Endothelial cell of umbilical vein (primary cell): ENCODE measurements at regions not wholly inside any gene's neighbourhood (a gene's known extent, or its start where the extent isn't known, plus 50 kb on each side); places are given as distances from the start of the nearest gene placed in this dataset.

Source experiments
- BruUV-seq: library from RNA; stranded (reverse); fragments of 400-500 nt; replicated peaks from 2 replicates; lab custom pipeline; 2021; lab: Mats Ljungman, UMichigan
- CTCF ChIA-PET: fragments of 300-600, 350-600 bp; sonication (Branson Sonifier 250); formaldehyde crosslinking; loops from one replicate; lab custom pipeline; 2021; ENCODE audit warnings: antibody characterized with exemption, inconsistent platforms; lab: Charles Lee
- POLR2A ChIA-PET: fragments of 300-600, 350-600 bp; sonication (Branson Sonifier 250); formaldehyde crosslinking; loops from one replicate; lab custom pipeline; 2021; ENCODE audit warnings: antibody characterized with exemption, inconsistent platforms; lab: Charles Lee
- DNase-seq: peaks from one replicate; pipeline ENCODE4 v3.0.0-alpha.2; 2011; ENCODE audit warnings: low read depth, low spot score
- FAIRE-seq: peaks from 2 replicates; lab custom pipeline; 2011; peaks lifted over from hg19 to GRCh38; lab: Jason Lieb, UNC
- H2AFZ ChIP-seq: 2 replicates; pipeline ENCODE4 v1.6.0; 2012; ENCODE audit warnings: low read depth, low read length, control low read depth, inconsistent platforms
- H3K27ac ChIP-seq: 2 replicates; pipeline ENCODE4 v1.5.1; 2011; ENCODE audit warnings: low read depth, mild to moderate bottlenecking, control low read depth, low read length, moderate library complexity; ENCODE audit not compliant: insufficient read depth
- H3K27me3 ChIP-seq, 2 experiments: 2 replicates each; pipeline versions ENCODE4 v1.6.0 to v1.6.1; 2011; ENCODE audit warnings: low read length in 2 of 2, mixed read lengths in 1 of 2; ENCODE audit not compliant: control insufficient read depth in 2 of 2, insufficient read depth in 2 of 2
- H3K36me3 ChIP-seq, 2 experiments: 2 replicates in 1 of 2; 3 replicates in 1 of 2; pipeline ENCODE4 v1.5.1; 2011; ENCODE audit warnings: low read length in 2 of 2, mild to moderate bottlenecking in 1 of 2, moderate library complexity in 1 of 2; ENCODE audit not compliant: control insufficient read depth in 2 of 2, insufficient read depth in 2 of 2; ENCODE audit errors: extremely low read depth in 1 of 2
- H3K4me1 ChIP-seq: 3 replicates; pipeline ENCODE4 v1.5.1; 2011; ENCODE audit warnings: mild to moderate bottlenecking, low read length; ENCODE audit not compliant: control insufficient read depth, insufficient read depth; ENCODE audit errors: extremely low read depth
- H3K4me2 ChIP-seq: 2 replicates; pipeline ENCODE4 v1.6.1; 2011; ENCODE audit warnings: low read length, control low read depth, mixed read lengths; ENCODE audit not compliant: insufficient read depth
- H3K4me3 ChIP-seq, 3 experiments: fragments of 200-600 bp in 1 of 3; sonication (generic), shearing (Covaris generic) in 1 of 3; replicated peaks in 1 of 3; 2 replicates each; pipeline ENCODE4 v1.5.1; 2011 to 2016; ENCODE audit warnings: control low read depth in 3 of 3, low read length in 3 of 3, mild to moderate bottlenecking in 2 of 3, inconsistent platforms in 1 of 3, low read depth in 1 of 3, moderate library complexity in 1 of 3; ENCODE audit not compliant: insufficient read depth in 1 of 3
- H3K79me2 ChIP-seq: 2 replicates; pipeline ENCODE4 v1.6.0; 2012; ENCODE audit warnings: low read length, inconsistent platforms; ENCODE audit not compliant: control insufficient read depth, insufficient read depth
- H3K9ac ChIP-seq: replicated peaks from 2 replicates; pipeline ENCODE3; 2011; ENCODE audit warnings: low read length, control low read depth; ENCODE audit not compliant: insufficient read depth; ENCODE audit errors: extremely low read depth
- H3K9me1 ChIP-seq: replicated peaks from 3 replicates; pipeline ENCODE4 v1.6.0; 2011; ENCODE audit warnings: mild to moderate bottlenecking, low read length; ENCODE audit not compliant: control insufficient read depth, insufficient read depth; ENCODE audit errors: extremely low read depth
- H3K9me3 ChIP-seq: replicated peaks from 2 replicates; pipeline ENCODE4 v1.5.1; 2012; ENCODE audit warnings: low read length, inconsistent platforms; ENCODE audit not compliant: control insufficient read depth, insufficient read depth
- H4K20me1 ChIP-seq: replicated peaks from 2 replicates; pipeline ENCODE3; 2011; ENCODE audit warnings: mild to moderate bottlenecking, low read length; ENCODE audit not compliant: control insufficient read depth, insufficient read depth; ENCODE audit errors: extremely low read depth
- CTCF ChIP-seq, 2 donors: IDR thresholded peaks; 1 replicate in 1 of 2; 2 replicates in 1 of 2; pipeline ENCODE4 v1.5.1; 2011; ENCODE audit warnings: low read length in 2 of 2, mild to moderate bottlenecking in 2 of 2, moderate library complexity in 2 of 2, control low read depth in 1 of 2, inconsistent platforms in 1 of 2, low read depth in 1 of 2; ENCODE audit not compliant: insufficient read depth in 1 of 2; ENCODE audit errors: extremely low read depth in 1 of 2
- EZH2 ChIP-seq: IDR thresholded peaks from 2 replicates; pipeline ENCODE4 v1.6.1; 2012; ENCODE audit warnings: borderline replicate concordance, low read depth, mild to moderate bottlenecking, moderate library complexity, low read length, inconsistent platforms; ENCODE audit not compliant: severe bottlenecking
- FOS ChIP-seq: IDR thresholded peaks from 2 replicates; pipeline ENCODE4 v1.6.1; 2011; ENCODE audit warnings: mild to moderate bottlenecking, low read length, moderate library complexity, borderline replicate concordance; ENCODE audit not compliant: insufficient read depth
- GATA2 ChIP-seq: IDR thresholded peaks from 2 replicates; pipeline ENCODE4 v1.7.0; 2011; ENCODE audit warnings: low read depth, mild to moderate bottlenecking, moderate library complexity, mixed read lengths, low read length; ENCODE audit not compliant: insufficient read length, insufficient read depth
- JUN ChIP-seq: IDR thresholded peaks from 2 replicates; pipeline ENCODE4 v1.6.1; 2011; ENCODE audit warnings: borderline replicate concordance, low read depth; ENCODE audit not compliant: insufficient read length, insufficient read depth
- MAX ChIP-seq: IDR thresholded peaks from 2 replicates; pipeline ENCODE4 v1.6.1; 2011; ENCODE audit not compliant: insufficient read depth, insufficient read length
- MYC ChIP-seq: IDR thresholded peaks from one replicate; pipeline ENCODE4 v1.6.1; 2011; ENCODE audit warnings: mild to moderate bottlenecking, low read depth, low read length
- POLR2A ChIP-seq: IDR thresholded peaks from 2 replicates; pipeline ENCODE4 v1.6.1; 2012; ENCODE audit warnings: low read depth, mild to moderate bottlenecking, control low read depth, low read length
- POLR2AphosphoS5 ChIP-seq: IDR thresholded peaks from 2 replicates; pipeline ENCODE4 v1.6.1; 2012; ENCODE audit warnings: low read depth, mild to moderate bottlenecking, control low read depth, low read length, moderate library complexity; ENCODE audit not compliant: insufficient read depth
- dilution Hi-C: fragments of 300-500 bp; cut with MboI; formaldehyde crosslinking; loops from one replicate; pipeline ENCODE4 v1.15.0; 2019; ENCODE audit warnings: low sequenced_read_pairs; ENCODE audit not compliant: extremely low pct_ligation_motif_present
- intact Hi-C: fragments of 100-400 bp; cut with micrococcal nuclease; formaldehyde crosslinking; loops from one replicate; pipeline ENCODE4 v1.10.0; 2022

DNA sequence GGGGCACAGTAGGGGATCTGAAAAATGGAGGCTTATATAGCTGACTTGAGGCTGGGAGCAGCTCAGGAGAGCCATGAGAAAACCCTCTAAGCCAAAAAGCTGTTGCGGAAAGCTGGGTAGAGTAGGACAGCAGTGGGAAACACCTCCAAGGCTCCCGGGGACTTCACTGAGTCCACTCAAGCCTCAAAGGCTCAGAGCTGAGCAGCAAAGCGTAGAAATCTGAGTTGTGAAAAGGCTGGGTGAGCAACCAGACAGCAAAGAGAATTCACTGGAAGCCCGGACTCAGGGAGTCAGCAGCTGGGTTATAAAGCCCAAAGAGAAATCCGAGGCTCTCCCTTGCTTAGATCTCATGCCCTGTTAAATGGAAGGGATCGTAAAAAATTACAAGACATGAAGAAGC, 905.0 kb downstream of the EFNB2 start:
- FAIRE-seq (no peak), DNase-seq (no peak)
- dilution Hi-C loops, result no loop called here
- Histone ChIP-seq H3K27ac (no peak overlapping the region), H2AFZ (no peak overlapping the region), H3K9me1 (no peaks in the 10 kb centered on the region), H4K20me1 (no peaks in the 10 kb centered on the region), H3K4me1 (no peaks in the 10 kb centered on the region), H3K9me3 (no peaks in the 10 kb centered on the region), H3K36me3 (no peaks in the 10 kb centered on the region), H3K9ac (no peak overlapping the region), H3K4me3 (no peak overlapping the region), H3K79me2 (no peaks in the 10 kb centered on the region), H3K4me2 (no peak overlapping the region), H3K27me3 (no peaks in the 10 kb centered on the region)
- TF ChIP-seq CTCF (IDR thresholded peaks at IDR 0.05; ENCODE audit: extremely low read depth in 1 of 2, insufficient read depth in 1 of 2, low read depth in 1 of 2, low read length in 2 of 2) (no peak), GATA2 (no peak), MYC (no peak), POLR2AphosphoS5 (no peak), MAX (no peak), FOS (no peak), POLR2A (no peak), JUN (no peak), EZH2 (no peak)
- ChIA-PET POLR2A (no interaction called here), CTCF (no interaction called here)
- intact Hi-C loops, result no loop called here
- no TSS peak for BruUV-seq
